Fibroblast of lung (primary cell): ENCODE measurements at regions not wholly inside any gene's neighbourhood (a gene's known extent, or its start where the extent isn't known, plus 50 kb on each side); places are given as distances from the start of the nearest gene placed in this dataset.

Experiments used
- DNase-seq, 2 donors: peaks; one replicate each; pipeline versions ENCODE4 v3.0.0 to v3.0.0-alpha.2; 2010; ENCODE audit warnings: low read depth in 2 of 2
- H2AFZ ChIP-seq: 2 replicates; pipeline ENCODE4 v1.5.1; 2012; ENCODE audit warnings: low read length, control low read depth, inconsistent platforms
- H3K27ac ChIP-seq: 2 replicates; pipeline ENCODE4 v1.5.1; 2011; ENCODE audit warnings: low read length, control low read depth; ENCODE audit not compliant: insufficient read depth
- H3K27me3 ChIP-seq: 2 replicates; pipeline ENCODE4 v1.5.1; 2011; ENCODE audit warnings: mild to moderate bottlenecking, low read length; ENCODE audit not compliant: control insufficient read depth, insufficient read depth
- H3K36me3 ChIP-seq: 2 replicates; pipeline ENCODE4 v1.5.1; 2011; ENCODE audit warnings: low read length; ENCODE audit not compliant: control insufficient read depth, insufficient read depth
- H3K4me1 ChIP-seq: 2 replicates; pipeline ENCODE4 v1.5.1; 2011; ENCODE audit warnings: low read length; ENCODE audit not compliant: control insufficient read depth, insufficient read depth; ENCODE audit errors: extremely low read depth
- H3K4me2 ChIP-seq: 2 replicates; pipeline ENCODE4 v1.5.1; 2011; ENCODE audit warnings: low read length, control low read depth; ENCODE audit not compliant: insufficient read depth; ENCODE audit errors: extremely low read depth
- H3K4me3 ChIP-seq, 4 experiments: fragments of 200-600 bp in 1 of 4; sonication (generic) in 1 of 4; replicated peaks in 1 of 4; 2 replicates each; pipeline ENCODE4 v1.5.1; 2011 to 2016; ENCODE audit warnings: low read length in 4 of 4, low read depth in 3 of 4, mild to moderate bottlenecking in 3 of 4, control low read depth in 2 of 4, inconsistent platforms in 1 of 4, mixed read lengths in 1 of 4; ENCODE audit not compliant: insufficient read depth in 1 of 4; ENCODE audit errors: control extremely low read depth in 1 of 4
- H3K79me2 ChIP-seq: 2 replicates; pipeline ENCODE4 v1.5.1; 2012; ENCODE audit warnings: mild to moderate bottlenecking, low read length, inconsistent platforms; ENCODE audit not compliant: control insufficient read depth, insufficient read depth
- H3K9ac ChIP-seq: 2 replicates; pipeline ENCODE4 v1.5.1; 2011; ENCODE audit warnings: mild to moderate bottlenecking, low read length, control low read depth; ENCODE audit not compliant: insufficient read depth
- H3K9me3 ChIP-seq: 2 replicates; pipeline ENCODE4 v1.5.1; 2012; ENCODE audit warnings: low read depth, low read length; ENCODE audit not compliant: control insufficient read depth, insufficient read depth
- H4K20me1 ChIP-seq: 2 replicates; pipeline ENCODE4 v1.5.1; 2011; ENCODE audit warnings: low read length; ENCODE audit not compliant: control insufficient read depth, insufficient read depth; ENCODE audit errors: extremely low read depth
- CTCF ChIP-seq, 2 donors: IDR thresholded peaks in 1 of 2; conservative IDR thresholded peaks in 1 of 2; 1 replicate in 1 of 2; 2 replicates in 1 of 2; pipeline ENCODE4 v1.5.1; 2011 to 2012; ENCODE audit warnings: low read length in 2 of 2, control low read depth in 1 of 2, inconsistent platforms in 1 of 2, low read depth in 1 of 2, mild to moderate bottlenecking in 1 of 2
- EZH2 ChIP-seq: IDR thresholded peaks from 2 replicates; pipeline ENCODE4 v1.5.1; 2012; ENCODE audit warnings: low read length, control low read depth, mild to moderate bottlenecking; ENCODE audit errors: missing control alignments

- peak in 1 of 2 donors; percentile 55 for DNase-seq
- Histone ChIP-seq H3K36me3 (no peaks in the 10 kb centered on the region), H3K9ac (no peak overlapping the region), H3K27ac (peak overlapping the region; percentile 68), H4K20me1 (no peaks in the 10 kb centered on the region), H3K4me2 (peak overlapping the region; percentile 75), H3K79me2 (no peaks in the 10 kb centered on the region), H3K27me3 (no peaks in the 10 kb centered on the region), H3K4me3 (no peak overlapping the region), H2AFZ (no peak overlapping the region), H3K9me3 (no peaks in the 10 kb centered on the region), H3K4me1 (peaks cover 14% of the 10 kb centered on the region)
- TF ChIP-seq EZH2 (no peak), CTCF (conservative IDR thresholded peaks at IDR 0.05 in 1 of 2, IDR thresholded peaks at IDR 0.05 in 1 of 2; ENCODE audit: low read depth in 1 of 2, low read length in 2 of 2) (no peak)
Observed at GRCh38 chr1:244349581-244350001, 102.1 kb downstream of the ADSS2 start.

GRCh38 chr1:244350027-244350426, 101.7 kb downstream of the ADSS2 start:
- Histone ChIP-seq H3K4me2 (no peak overlapping the region), H3K36me3 (no peaks in the 10 kb centered on the region), H3K4me3 (no peak overlapping the region), H2AFZ (no peak overlapping the region), H3K9me3 (no peaks in the 10 kb centered on the region), H3K9ac (no peak overlapping the region), H4K20me1 (no peaks in the 10 kb centered on the region), H3K27me3 (no peaks in the 10 kb centered on the region), H3K27ac (no peak overlapping the region), H3K4me1 (peaks cover 19% of the 10 kb centered on the region), H3K79me2 (no peaks in the 10 kb centered on the region)
- DNase-seq: no peak
- no peak for TF ChIP-seq EZH2
- TF ChIP-seq CTCF (conservative IDR thresholded peaks at IDR 0.05 in 1 of 2, IDR thresholded peaks at IDR 0.05 in 1 of 2; ENCODE audit: low read depth in 1 of 2, low read length in 2 of 2): no peak

GRCh38 chr1:244352156-244352830, 99.4 kb downstream of the ADSS2 start:
- H3K27me3 ChIP-seq: no peaks in the 10 kb centered on the region
- H3K36me3 ChIP-seq: no peaks in the 10 kb centered on the region
- H3K4me3 ChIP-seq: no peak overlapping the region
- H3K9ac ChIP-seq: no peak overlapping the region
- H3K4me1 ChIP-seq: peaks cover 19% of the 10 kb centered on the region
- peak in 1 of 2 donors; percentile 17 for DNase-seq
- H3K4me2 ChIP-seq: no peak overlapping the region
- H3K79me2 ChIP-seq: no peaks in the 10 kb centered on the region
- H4K20me1 ChIP-seq: no peaks in the 10 kb centered on the region
- TF ChIP-seq EZH2 (no peak), CTCF (conservative IDR thresholded peaks at IDR 0.05 in 1 of 2, IDR thresholded peaks at IDR 0.05 in 1 of 2; ENCODE audit: low read depth in 1 of 2, low read length in 2 of 2) (no peak)
- no peak overlapping the region for H3K27ac ChIP-seq
- H2AFZ ChIP-seq: no peak overlapping the region
- H3K9me3 ChIP-seq: no peaks in the 10 kb centered on the region
